PC-3 (cell line): ENCODE measurements at regions not wholly inside any gene's neighbourhood (a gene's known extent, or its start where the extent isn't known, plus 50 kb on each side); places are given as distances from the start of the nearest gene placed in this dataset.

Source experiments
- ATAC-seq: fragments of 200-7000 bp; cut with Tn5 transposase; 2 replicates; pipeline ENCODE4 v1.9.1; 2020; ENCODE audit warnings: mild to moderate bottlenecking, moderate library complexity
- BruUV-seq: library from RNA; stranded (reverse); fragments of 400-500 nt; replicated peaks from 2 replicates; lab custom pipeline; 2021; lab: Mats Ljungman, UMichigan
- CTCF ChIA-PET: fragments of 300-600 bp; sonication (Branson Sonifier 250); formaldehyde crosslinking; loops from one replicate; lab custom pipeline; 2022; ENCODE audit warnings: antibody characterized with exemption; lab: Charles Lee
- POLR2A ChIA-PET: fragments of 300-600 bp; sonication (Branson Sonifier 250); formaldehyde crosslinking; loops from one replicate; lab custom pipeline; 2022; ENCODE audit warnings: antibody characterized with exemption; ENCODE audit not compliant: unreplicated experiment; lab: Charles Lee
- DNase-seq: peaks from one replicate; pipeline ENCODE4 v3.0.0-alpha.2; 2015
- H2AFZ ChIP-seq: fragments of 300-600 bp; sonication (generic); 2 replicates; pipeline ENCODE4 v1.6.0; 2016; ENCODE audit warnings: antibody characterized with exemption, low read length
- H3F3A ChIP-seq: fragments of 300-600 bp; sonication (generic); one replicate; pipeline ENCODE4 v1.6.0; 2017; ENCODE audit warnings: antibody characterized with exemption, low read length, control low read depth, mild to moderate bottlenecking; ENCODE audit not compliant: unreplicated experiment
- H3K27ac ChIP-seq: fragments of 300-600 bp; sonication (generic); 2 replicates; pipeline ENCODE4 v1.5.1; 2016; ENCODE audit warnings: mild to moderate bottlenecking, low read length
- H3K27me3 ChIP-seq: fragments of 300-600 bp; sonication (generic); 2 replicates; pipeline ENCODE4 v1.6.1; 2016; ENCODE audit warnings: low read length, mixed read lengths
- H3K36me3 ChIP-seq: fragments of 300-600 bp; sonication (generic); 2 replicates; pipeline ENCODE4 v1.6.1; 2016; ENCODE audit warnings: low read depth, mixed run types, low read length, mixed read lengths
- H3K4me1 ChIP-seq: fragments of 300-600 bp; sonication (generic); 2 replicates; pipeline ENCODE4 v1.5.1; 2016; ENCODE audit warnings: low read length; ENCODE audit not compliant: insufficient read depth
- H3K4me2 ChIP-seq: fragments of 300-600 bp; sonication (generic); 2 replicates; pipeline ENCODE4 v1.6.0; 2016; ENCODE audit warnings: low read length
- H3K4me3 ChIP-seq: fragments of 300-600 bp; sonication (generic); 2 replicates; pipeline ENCODE4 v1.5.1; 2016; ENCODE audit warnings: mild to moderate bottlenecking, low read length, mixed read lengths
- H3K79me2 ChIP-seq: fragments of 300-600 bp; sonication (generic); 2 replicates; pipeline ENCODE4 v1.6.1; 2017; ENCODE audit warnings: low read length, mixed read lengths
- H3K9ac ChIP-seq: fragments of 300-600 bp; sonication (generic); 2 replicates; pipeline ENCODE4 v1.6.0; 2016; ENCODE audit warnings: mild to moderate bottlenecking, low read length
- H3K9me2 ChIP-seq: fragments of 300-600 bp; sonication (generic); replicated peaks from 2 replicates; pipeline ENCODE4 v1.6.1; 2016; ENCODE audit warnings: mixed run types, low read length, mixed read lengths
- H3K9me3 ChIP-seq: fragments of 300-600 bp; sonication (generic); 2 replicates; pipeline ENCODE4 v1.6.1; 2016; ENCODE audit warnings: low read length, mixed read lengths
- H4K20me1 ChIP-seq: fragments of 300-600 bp; sonication (generic); 2 replicates; pipeline ENCODE4 v1.6.1; 2016; ENCODE audit warnings: low read length, mixed read lengths
- CTCF ChIP-seq: fragments of 300-600 bp; sonication (generic); conservative IDR thresholded peaks from 2 replicates; pipeline ENCODE4 v1.5.1; 2017; ENCODE audit warnings: antibody characterized with exemption, low read depth, mild to moderate bottlenecking, low read length
- EZH2 ChIP-seq: fragments of 300-600 bp; sonication (generic); IDR thresholded peaks from one replicate; pipeline ENCODE4 v1.6.1; 2017; ENCODE audit warnings: antibody characterized with exemption, mild to moderate bottlenecking, low read length; ENCODE audit not compliant: unreplicated experiment
- EZH2phosphoT487 ChIP-seq: fragments of 300-600 bp; sonication (generic); IDR thresholded peaks from 2 replicates; pipeline ENCODE4 v1.6.1; 2018; ENCODE audit warnings: mild to moderate bottlenecking, antibody characterized with exemption, low read length, borderline replicate concordance
- intact Hi-C: fragments of 100-400 bp; cut with micrococcal nuclease; formaldehyde crosslinking; loops from 2 replicates; pipeline ENCODE4 v1.9.0; 2023

GRCh38 chr2:2870106-2870505, 507.5 kb downstream of the EIPR1 start:
- Histone ChIP-seq H3F3A (no peaks in the 10 kb centered on the region), H3K27ac (no peak overlapping the region), H3K4me2 (no peak overlapping the region), H3K9me3 (no peaks in the 10 kb centered on the region), H3K27me3 (peaks cover 72% of the 10 kb centered on the region), H3K4me3 (no peak overlapping the region), H3K36me3 (no peaks in the 10 kb centered on the region), H3K4me1 (no peaks in the 10 kb centered on the region), H3K79me2 (no peaks in the 10 kb centered on the region), H4K20me1 (no peaks in the 10 kb centered on the region), H3K9me2 (no peaks in the 10 kb centered on the region), H2AFZ (no peak overlapping the region), H3K9ac (no peak overlapping the region)
- ATAC-seq: no peak
- no peak for DNase-seq
- ChIA-PET POLR2A (no interaction called here), CTCF (no interaction called here)
- intact Hi-C loops: no loop called here
- no TSS peak for BruUV-seq
- TF ChIP-seq EZH2 (no peak), CTCF (no peak), EZH2phosphoT487 (no peak)

- DNase-seq: no peak
- H3F3A ChIP-seq: no peaks in the 10 kb centered on the region
- H3K79me2 ChIP-seq: no peaks in the 10 kb centered on the region
- no peaks in the 10 kb centered on the region for H3K4me1 ChIP-seq
- no peak overlapping the region for H3K4me2 ChIP-seq
- intact Hi-C loops: no loop called here
- H3K36me3 ChIP-seq: no peaks in the 10 kb centered on the region
- peaks cover 69% of the 10 kb centered on the region for H3K27me3 ChIP-seq
- no peak overlapping the region for H3K9ac ChIP-seq
- POLR2A ChIA-PET: no interaction called here
- H3K27ac ChIP-seq: no peak overlapping the region
- BruUV-seq: no TSS peak
- H2AFZ ChIP-seq: no peak overlapping the region
- TF ChIP-seq CTCF (no peak), EZH2 (no peak), EZH2phosphoT487 (no peak)
- no peak overlapping the region for H3K4me3 ChIP-seq
- no peaks in the 10 kb centered on the region for H4K20me1 ChIP-seq
- H3K9me3 ChIP-seq: no peaks in the 10 kb centered on the region
- no peak for ATAC-seq
- H3K9me2 ChIP-seq: no peaks in the 10 kb centered on the region
- CTCF ChIA-PET: no interaction called here
Measured at GRCh38 chr2:2869553-2869952, 508.1 kb downstream of the EIPR1 start.

GRCh38 chr2:2868085-2868484, 509.5 kb downstream of the EIPR1 start:
- DNase-seq (no peak), ATAC-seq (no peak)
- Histone ChIP-seq H3K79me2 (no peaks in the 10 kb centered on the region), H3K9me3 (no peaks in the 10 kb centered on the region), H3K4me2 (no peak overlapping the region), H3K9me2 (no peaks in the 10 kb centered on the region), H4K20me1 (no peaks in the 10 kb centered on the region), H3F3A (no peaks in the 10 kb centered on the region), H3K27me3 (peaks cover 75% of the 10 kb centered on the region), H3K4me1 (no peaks in the 10 kb centered on the region), H3K27ac (no peak overlapping the region), H2AFZ (no peak overlapping the region), H3K9ac (no peak overlapping the region), H3K36me3 (no peaks in the 10 kb centered on the region), H3K4me3 (no peak overlapping the region)
- ChIA-PET CTCF (no interaction called here), POLR2A (no interaction called here)
- TF ChIP-seq CTCF (no peak), EZH2 (no peak), EZH2phosphoT487 (no peak)
- intact Hi-C loops: no loop called here
- BruUV-seq: no TSS peak
